ENCODE measurements at regions not wholly inside any gene's neighbourhood (a gene's known extent, or its start where the extent isn't known, plus 50 kb on each side); places are given as distances from the start of the nearest gene placed in this dataset.

DNA sequence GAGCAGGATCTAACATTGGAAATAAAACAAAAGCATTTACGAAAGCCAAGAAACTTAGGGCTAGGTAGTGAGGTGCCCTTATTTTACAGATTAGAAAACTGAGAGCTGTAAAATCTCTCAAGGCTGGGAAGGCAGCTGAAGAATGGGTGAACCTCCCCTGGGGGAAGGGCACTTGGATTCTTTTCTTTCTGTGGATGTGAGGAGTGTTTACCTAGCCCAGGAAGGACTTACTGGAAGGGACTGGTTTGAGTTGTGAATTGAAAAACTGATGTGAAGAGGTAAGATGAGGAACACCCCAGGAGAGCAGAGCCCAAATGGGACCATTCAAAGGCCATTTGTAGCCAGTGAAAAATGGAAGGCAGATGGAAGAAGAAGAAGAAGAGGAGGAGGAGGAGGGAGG is 74.7 kb upstream of the NGF start:
- no peak for DNase-seq

GRCh38 chr1:115412286-115412685 is 74.2 kb upstream of the NGF start:
- DNase-seq: no peak

DNA sequence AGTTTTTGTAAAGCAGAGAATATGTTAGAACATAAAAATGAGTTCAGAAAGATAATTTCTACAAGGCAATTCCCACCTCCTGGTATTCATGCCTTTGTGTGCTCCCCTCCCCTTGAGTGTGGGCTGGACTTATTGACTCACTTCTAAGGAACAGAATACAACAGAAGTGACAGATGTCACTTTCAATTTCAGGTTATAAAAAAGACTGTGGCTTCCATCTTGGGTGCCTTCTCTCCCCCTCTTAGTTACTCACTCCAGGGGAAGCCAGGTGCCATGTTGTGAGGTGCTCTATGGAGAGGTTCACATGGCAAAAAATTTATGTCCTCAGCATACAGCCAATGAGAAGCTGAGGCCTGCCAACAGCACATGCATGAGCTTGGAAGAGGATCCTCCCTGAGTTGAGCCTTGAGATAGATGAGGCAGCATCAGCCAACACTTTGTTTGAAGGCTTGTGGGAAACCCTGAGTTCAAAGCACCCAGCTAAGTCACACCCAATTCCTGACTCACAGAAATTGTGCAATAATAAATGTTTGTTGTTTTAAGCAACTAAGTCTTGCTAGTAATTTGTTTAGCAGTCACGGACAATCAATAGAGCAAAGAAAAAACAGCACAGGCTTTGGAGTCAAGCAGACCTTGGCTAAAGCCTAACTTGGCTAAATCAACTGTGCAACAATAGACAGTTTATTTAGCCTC is 73.5 kb upstream of the NGF start:
- no peak for DNase-seq

DNA sequence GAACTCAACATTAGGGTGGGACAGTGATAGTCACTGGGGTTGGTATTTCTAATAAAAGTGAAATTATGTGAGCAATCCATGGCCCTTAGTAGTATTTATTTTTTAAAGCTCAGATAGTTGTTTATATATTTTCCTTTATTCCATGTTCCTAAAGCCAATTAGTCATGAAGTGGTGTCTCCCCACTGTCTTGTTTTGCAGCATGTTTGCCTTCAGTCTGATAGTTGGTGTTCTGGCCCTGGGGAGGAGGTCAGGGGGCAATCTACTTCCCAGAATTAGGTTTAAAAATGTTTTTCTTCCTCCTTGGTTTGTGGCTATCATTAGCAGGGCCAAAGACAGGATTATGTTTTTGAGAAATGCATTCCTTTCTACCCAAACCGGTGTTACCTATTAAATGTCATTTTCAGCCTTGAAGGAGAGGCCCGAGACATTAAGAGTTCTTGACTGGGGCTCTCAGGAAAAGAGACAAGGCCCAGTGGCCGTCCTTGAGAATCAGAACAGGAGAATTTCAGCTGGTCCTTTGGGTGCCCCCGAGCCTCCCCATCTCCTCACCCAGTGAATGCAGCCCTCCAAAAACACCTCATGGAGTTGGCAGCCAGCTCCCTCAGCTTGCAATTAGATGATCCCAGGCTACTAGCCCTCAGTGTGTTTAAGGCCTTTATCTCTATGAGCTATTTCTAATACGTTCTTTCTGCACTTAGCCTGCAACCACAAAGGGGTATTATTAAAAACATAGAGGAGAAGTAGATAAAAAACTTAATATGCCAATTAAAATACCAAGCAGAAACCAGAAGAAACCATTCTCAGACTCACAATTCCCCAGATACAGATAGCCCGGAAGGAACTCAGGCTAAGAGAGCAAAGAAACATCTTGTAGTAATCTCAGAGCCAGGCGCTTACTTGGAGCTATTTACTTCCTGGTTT is 71.3 kb upstream of the NGF start:
- DNase-seq: no peak

DNA sequence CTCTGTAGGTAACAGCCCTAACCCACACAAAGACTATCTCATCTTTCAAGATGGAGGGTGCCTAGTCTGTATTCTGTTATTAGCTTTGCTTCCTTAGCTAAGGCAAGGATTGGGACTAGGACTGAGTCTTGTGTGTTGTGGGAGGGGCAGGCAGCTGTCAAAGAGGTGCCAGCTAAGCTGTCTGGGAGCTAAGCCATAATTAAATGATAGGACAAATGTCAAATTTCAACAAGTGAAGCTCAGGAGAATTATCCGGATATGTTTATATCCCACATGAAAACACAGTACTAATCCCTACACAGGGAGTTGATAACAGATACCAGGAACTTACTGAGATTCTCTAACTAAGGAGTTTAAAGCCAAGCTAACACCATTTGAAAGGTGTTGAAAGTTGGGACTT is 70.5 kb upstream of the NGF start:
- no peak for DNase-seq

DNA sequence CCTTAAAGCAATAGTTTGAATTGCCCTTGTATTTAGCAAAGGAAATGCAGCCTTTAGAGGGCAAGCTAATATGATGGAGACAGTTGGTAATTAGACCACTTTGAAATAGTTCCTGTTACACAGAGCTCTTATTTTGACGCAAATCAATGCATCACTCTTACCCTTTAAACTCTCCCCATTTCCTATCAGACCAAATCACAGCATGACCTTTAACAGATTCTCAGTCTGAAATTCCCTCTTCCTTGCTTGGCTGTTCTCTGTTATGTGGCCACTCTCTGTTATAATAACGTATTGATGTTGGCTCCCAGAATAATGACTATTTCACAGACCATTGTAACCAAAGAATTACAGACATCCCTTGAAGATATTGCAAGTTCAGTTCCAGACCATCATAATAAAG is 66.9 kb upstream of the NGF start:
- DNase-seq: no peak

DNA sequence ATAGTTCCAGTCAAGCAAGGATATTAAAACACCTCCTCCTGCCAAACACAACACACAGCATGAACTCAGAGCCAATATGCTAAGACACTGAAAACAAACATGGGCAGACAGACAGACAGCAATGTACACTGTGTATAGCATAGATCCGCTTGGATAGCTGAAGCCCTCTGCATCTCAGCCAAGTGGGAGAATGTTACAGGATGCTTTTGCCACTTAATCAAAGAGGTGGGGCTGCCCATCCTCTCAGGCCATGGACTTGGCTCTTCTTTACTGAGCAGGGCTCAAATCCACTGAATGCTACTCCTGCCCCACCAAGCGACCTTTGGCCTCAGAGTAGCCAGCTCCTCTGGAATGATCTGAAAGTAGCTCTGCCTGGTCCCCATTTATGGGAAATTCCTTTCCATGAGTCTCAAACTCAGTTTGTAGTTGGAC is 64.7 kb upstream of the NGF start:
- no peak for DNase-seq

DNA sequence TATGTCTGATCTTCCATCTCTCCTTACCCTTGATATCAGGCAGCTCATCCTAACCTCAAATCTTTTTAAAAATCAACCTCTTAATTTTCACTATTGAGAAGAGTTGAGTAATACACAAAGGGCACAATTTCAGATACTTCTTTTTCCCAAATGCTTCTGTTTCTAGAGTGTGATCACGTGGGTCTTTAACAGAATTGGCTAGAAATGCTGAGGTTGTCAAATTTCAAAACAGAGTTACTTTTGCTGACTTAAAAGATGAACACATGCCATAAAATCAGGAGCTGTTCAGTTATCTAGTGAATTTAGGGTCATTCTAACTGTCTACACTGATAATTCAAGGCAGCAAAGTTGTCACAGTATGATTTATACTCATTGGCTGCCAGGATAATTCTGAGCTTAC is 63.6 kb upstream of the NGF start:
- DNase-seq: no peak

DNA sequence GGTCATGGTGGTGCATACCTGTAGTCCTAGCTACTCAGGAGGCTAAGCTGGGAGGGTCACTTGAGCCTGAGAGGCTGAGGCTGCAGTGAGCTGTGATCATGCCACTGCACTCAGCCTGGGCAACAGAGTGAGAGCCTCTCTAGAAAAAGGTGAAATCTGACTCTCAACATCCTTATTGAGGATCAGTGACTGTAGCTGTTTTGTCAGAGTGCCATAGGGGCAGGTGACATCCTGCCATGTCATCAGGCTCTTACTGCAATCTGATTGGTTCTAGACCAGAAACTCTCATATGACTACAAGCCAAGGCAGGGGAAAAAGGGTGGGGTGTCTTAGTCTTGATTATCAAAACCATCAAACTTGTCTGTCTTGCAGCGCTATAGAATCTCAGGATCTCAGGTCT is 62.8 kb upstream of the NGF start:
- DNase-seq: no peak

DNA sequence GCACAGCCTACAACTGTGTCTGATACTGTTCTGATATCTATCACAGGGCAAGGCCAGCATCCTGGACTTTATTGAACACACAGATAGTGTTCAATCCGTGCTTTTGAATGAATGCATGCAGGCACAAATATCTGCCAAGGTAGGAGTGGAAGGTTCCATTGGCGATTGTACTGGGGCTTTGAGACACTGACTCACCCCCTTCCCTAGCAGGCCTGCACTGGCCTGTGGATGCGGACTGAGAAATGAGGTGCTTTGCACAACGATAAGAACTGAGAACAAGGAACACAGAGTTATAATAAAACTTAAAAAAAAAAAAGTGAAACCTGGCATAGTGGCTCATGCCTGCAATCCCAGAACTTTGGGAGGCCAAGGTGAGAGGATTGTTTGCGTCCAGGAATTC is 62.4 kb upstream of the NGF start:
- no peak for DNase-seq

DNA sequence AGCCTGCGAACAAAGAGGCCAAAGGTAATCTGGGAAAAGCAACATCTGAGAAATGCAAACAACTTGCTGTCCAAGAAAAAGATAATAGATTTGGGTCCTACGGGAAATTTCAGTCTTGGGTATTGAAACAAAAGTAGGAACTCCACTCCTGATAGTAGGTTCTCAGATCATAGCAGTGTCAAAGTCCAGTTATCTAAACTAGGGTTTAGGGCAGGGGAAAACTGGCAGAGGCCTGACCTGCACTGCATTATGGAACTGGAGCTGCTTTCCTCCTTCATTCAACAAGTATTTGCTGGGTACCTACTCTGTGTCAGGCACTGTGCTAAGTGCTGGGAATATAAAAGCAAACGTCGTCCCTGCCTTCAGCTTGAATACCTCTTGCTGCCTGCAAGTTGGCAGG is 60.7 kb upstream of the NGF start:
- DNase-seq: no peak
